ENCODE measurements at regions not wholly inside any gene's neighbourhood (a gene's known extent, or its start where the extent isn't known, plus 50 kb on each side); places are given as distances from the start of the nearest gene placed in this dataset.

- DNase-seq (ENCODE audit: low spot score), result no peak
- intact Hi-C loops (cut with DNase I), result no loop called here
These were observed 143.5 kb upstream of the NCKAP5 start for GRCh38 chr2:133711806-133712205.

GRCh38 chr2:133712369-133712768, 144.1 kb upstream of the NCKAP5 start:
- no peak for DNase-seq (ENCODE audit: low spot score)
- intact Hi-C loops (cut with DNase I), result no loop called here

GRCh38 chr2:133713049-133713580, 144.9 kb upstream of the NCKAP5 start:
- intact Hi-C loops (cut with DNase I), result no loop called here
- DNase-seq (ENCODE audit: low spot score), result no peak

GRCh38 chr2:133716166-133716565, 147.9 kb upstream of the NCKAP5 start:
- intact Hi-C loops (cut with DNase I), result no loop called here
- DNase-seq (ENCODE audit: low spot score), result no peak

- DNase-seq (ENCODE audit: low spot score), result no peak
- intact Hi-C loops (cut with DNase I), result no loop called here
These were observed 149.2 kb upstream of the NCKAP5 start for GRCh38 chr2:133717497-133717896.

- intact Hi-C loops (cut with DNase I), result no loop called here
- DNase-seq (ENCODE audit: low spot score), result no peak
These were observed 150.5 kb upstream of the NCKAP5 start for GRCh38 chr2:133718688-133719201.

GRCh38 chr2:133720429-133720828, 152.2 kb upstream of the NCKAP5 start:
- no peak for DNase-seq (ENCODE audit: low spot score)
- intact Hi-C loops (cut with DNase I), result no loop called here

GRCh38 chr2:133721118-133721517, 152.9 kb upstream of the NCKAP5 start:
- DNase-seq (ENCODE audit: low spot score), result no peak
- intact Hi-C loops (cut with DNase I), result no loop called here

GRCh38 chr2:133723133-133723532, 154.9 kb upstream of the NCKAP5 start:
- intact Hi-C loops (cut with DNase I), result no loop called here
- no peak for DNase-seq (ENCODE audit: low spot score)

- no peak for DNase-seq (ENCODE audit: low spot score)
- intact Hi-C loops (cut with DNase I), result no loop called here
These were observed 158.7 kb upstream of the NCKAP5 start for GRCh38 chr2:133726973-133727372.

- intact Hi-C loops (cut with DNase I), result no loop called here
These were observed 163.8 kb upstream of the NCKAP5 start for GRCh38 chr2:133732059-133732458.

GRCh38 chr2:133732982-133733900, 165.0 kb upstream of the NCKAP5 start:
- no peak for DNase-seq (ENCODE audit: low spot score)
- intact Hi-C loops (cut with DNase I), result no loop called here

More at GRCh38 chr2:133732059-133732458, 163.8 kb upstream of the NCKAP5 start:
- no peak for DNase-seq (ENCODE audit: low spot score)

- no peak for DNase-seq (ENCODE audit: low spot score)
- intact Hi-C loops (cut with DNase I), result no loop called here
These were observed 165.6 kb upstream of the NCKAP5 start for GRCh38 chr2:133733901-133734255.

- DNase-seq (ENCODE audit: low spot score), result no peak
- intact Hi-C loops (cut with DNase I), result no loop called here
These were observed 166.6 kb upstream of the NCKAP5 start for GRCh38 chr2:133734716-133735495.

GRCh38 chr2:133736674-133737073, 168.4 kb upstream of the NCKAP5 start:
- intact Hi-C loops (cut with DNase I), result no loop called here
- DNase-seq (ENCODE audit: low spot score), result no peak

- intact Hi-C loops (cut with DNase I), result no loop called here
- no peak for DNase-seq (ENCODE audit: low spot score)
These were observed 169.2 kb upstream of the NCKAP5 start for GRCh38 chr2:133737242-133737993.

- intact Hi-C loops (cut with DNase I), result no loop called here
- no peak for DNase-seq (ENCODE audit: low spot score)
These were observed 170.8 kb upstream of the NCKAP5 start for GRCh38 chr2:133739039-133739438.

- intact Hi-C loops (cut with DNase I), result no loop called here
- DNase-seq (ENCODE audit: low spot score), result no peak
These were observed 172.2 kb upstream of the NCKAP5 start for GRCh38 chr2:133740500-133740899.

- intact Hi-C loops (cut with DNase I), result no loop called here
These were observed 179.9 kb upstream of the NCKAP5 start for GRCh38 chr2:133748007-133748700.

More at GRCh38 chr2:133748007-133748700, 179.9 kb upstream of the NCKAP5 start:
- DNase-seq (ENCODE audit: low spot score), result no peak

Data from cardiac septum (tissue), 1 donor.